DND-41 (cell line): ENCODE measurements at regions not wholly inside any gene's neighbourhood (a gene's known extent, or its start where the extent isn't known, plus 50 kb on each side); places are given as distances from the start of the nearest gene placed in this dataset.
A peak's percentile ranks its signal among the peaks of the same experiment; 100 is the strongest.

ENCODE experiments used
- ATAC-seq: fragments of 200-7000 bp; cut with Tn5 transposase; 3 replicates; pipeline ENCODE4 v1.9.1; 2021; ENCODE audit warnings: low read depth; ENCODE audit not compliant: insufficient read depth
- DNase-seq: peaks from one replicate; pipeline ENCODE4 v3.0.0-alpha.2; 2020
- H2AFZ ChIP-seq: 2 replicates; pipeline ENCODE4 v1.6.0; 2012; ENCODE audit warnings: low read depth, low read length
- H3K27ac ChIP-seq: 2 replicates; pipeline ENCODE4 v1.5.1; 2012; ENCODE audit warnings: low read length, inconsistent platforms
- H3K27me3 ChIP-seq: fragments of 200-600 bp; sonication (generic); 2 replicates; pipeline ENCODE4 v1.6.0; 2012; ENCODE audit warnings: low read length, mild to moderate bottlenecking, inconsistent platforms; ENCODE audit not compliant: insufficient read depth, poor library complexity
- H3K36me3 ChIP-seq: 2 replicates; pipeline ENCODE4 v1.5.1; 2012; ENCODE audit warnings: low read length, inconsistent platforms; ENCODE audit not compliant: insufficient read depth
- H3K4me1 ChIP-seq: 2 replicates; pipeline ENCODE4 v1.5.1; 2012; ENCODE audit warnings: mild to moderate bottlenecking, low read length; ENCODE audit not compliant: insufficient read depth
- H3K4me2 ChIP-seq: 2 replicates; pipeline ENCODE4 v1.6.0; 2012; ENCODE audit warnings: mild to moderate bottlenecking, moderate library complexity, low read length, inconsistent platforms; ENCODE audit not compliant: insufficient read depth
- H3K4me3 ChIP-seq, 2 experiments: fragments of 200-600 bp in 1 of 2; shearing (Covaris generic) in 1 of 2; 2 replicates each; pipeline ENCODE4 v1.5.1; 2012 to 2016; ENCODE audit warnings: inconsistent platforms in 2 of 2, low read length in 2 of 2, mild to moderate bottlenecking in 2 of 2, low read depth in 1 of 2, moderate library complexity in 1 of 2
- H3K79me2 ChIP-seq: 2 replicates; pipeline ENCODE4 v1.6.0; 2012; ENCODE audit warnings: low read length, inconsistent platforms; ENCODE audit not compliant: insufficient read depth
- H3K9ac ChIP-seq: 2 replicates; pipeline ENCODE4 v1.6.0; 2012; ENCODE audit warnings: low read depth, mild to moderate bottlenecking, inconsistent platforms, low read length, moderate library complexity
- H3K9me3 ChIP-seq: 2 replicates; pipeline ENCODE4 v1.5.1; 2012; ENCODE audit warnings: low read length, moderate library complexity, mild to moderate bottlenecking, inconsistent platforms; ENCODE audit not compliant: insufficient read depth, severe bottlenecking
- H4K20me1 ChIP-seq: 2 replicates; pipeline ENCODE4 v1.6.0; 2012; ENCODE audit warnings: low read length; ENCODE audit not compliant: insufficient read depth
- CTCF ChIP-seq: IDR thresholded peaks from 2 replicates; pipeline ENCODE4 v1.5.1; 2012; ENCODE audit warnings: borderline replicate concordance, low read length, moderate library complexity, mild to moderate bottlenecking; ENCODE audit not compliant: poor library complexity, severe bottlenecking; ENCODE audit errors: extremely low read depth
- EZH2 ChIP-seq: IDR thresholded peaks from 3 replicates; pipeline ENCODE4 v1.6.1; 2012; ENCODE audit warnings: borderline replicate concordance, low read depth, mild to moderate bottlenecking, moderate library complexity, low read length, inconsistent platforms; ENCODE audit not compliant: severe bottlenecking

- no peaks in the 10 kb centered on the region for H3K79me2 ChIP-seq
- no peak overlapping the region for H3K4me3 ChIP-seq
- H3K27me3 ChIP-seq, result no peaks in the 10 kb centered on the region
- TF ChIP-seq EZH2 (no peak), CTCF (no peak)
- no peak overlapping the region for H2AFZ ChIP-seq
- H3K9me3 ChIP-seq, result peaks cover 5% of the 10 kb centered on the region
- DNase-seq (no peak), ATAC-seq (no peak)
- no peaks in the 10 kb centered on the region for H3K36me3 ChIP-seq
- H3K27ac ChIP-seq, result no peak overlapping the region
- no peak overlapping the region for H3K9ac ChIP-seq
- no peaks in the 10 kb centered on the region for H3K4me1 ChIP-seq
- H3K4me2 ChIP-seq, result no peak overlapping the region
- H4K20me1 ChIP-seq, result no peaks in the 10 kb centered on the region
These were observed 649.2 kb downstream of the ZEB2 start for GRCh38 chr2:143870696-143871095.

- Histone ChIP-seq H3K4me2 (no peak overlapping the region), H3K9ac (no peak overlapping the region), H3K27ac (no peak overlapping the region), H3K36me3 (no peaks in the 10 kb centered on the region), H3K4me3 (no peak overlapping the region), H3K79me2 (no peaks in the 10 kb centered on the region), H3K4me1 (no peaks in the 10 kb centered on the region), H2AFZ (0 out of 2 replicates have a peak overlapping the region, but pooled peaks have one; percentile 9), H3K27me3 (no peaks in the 10 kb centered on the region), H3K9me3 (no peaks in the 10 kb centered on the region), H4K20me1 (no peaks in the 10 kb centered on the region)
- ATAC-seq (no peak), DNase-seq (no peak)
- no peak for TF ChIP-seq EZH2
- TF ChIP-seq CTCF, result no peak
These were observed 662.9 kb downstream of the ZEB2 start for GRCh38 chr2:143856978-143857377.

- no peaks in the 10 kb centered on the region for H3K79me2 ChIP-seq
These were observed 667.2 kb downstream of the ZEB2 start for GRCh38 chr2:143852759-143853158.

More at GRCh38 chr2:143852759-143853158, 667.2 kb downstream of the ZEB2 start:
- Histone ChIP-seq H3K4me1 (no peaks in the 10 kb centered on the region), H2AFZ (no peak overlapping the region), H4K20me1 (no peaks in the 10 kb centered on the region), H3K27ac (no peak overlapping the region), H3K4me2 (no peak overlapping the region), H3K9me3 (no peaks in the 10 kb centered on the region), H3K4me3 (no peak overlapping the region), H3K9ac (no peak overlapping the region), H3K27me3 (no peaks in the 10 kb centered on the region), H3K36me3 (no peaks in the 10 kb centered on the region)
- ATAC-seq, result no peak
- peak; percentile 14 for DNase-seq
- TF ChIP-seq EZH2 (no peak), CTCF (peak; percentile 30)
